Globus pallidus (tissue), 1 donor: ENCODE measurements at regions not wholly inside any gene's neighbourhood (a gene's known extent, or its start where the extent isn't known, plus 50 kb on each side); places are given as distances from the start of the nearest gene placed in this dataset.
"Not testable (repeated sequence)": the region's sequence is repeated elsewhere in the genome, so short reads cannot be mapped to it uniquely, and the experiment has no call there.

Experiments used
- DNase-seq: peaks from one replicate; pipeline ENCODE4 v3.0.0-alpha.2; 2015; ENCODE audit warnings: low spot score

DNA sequence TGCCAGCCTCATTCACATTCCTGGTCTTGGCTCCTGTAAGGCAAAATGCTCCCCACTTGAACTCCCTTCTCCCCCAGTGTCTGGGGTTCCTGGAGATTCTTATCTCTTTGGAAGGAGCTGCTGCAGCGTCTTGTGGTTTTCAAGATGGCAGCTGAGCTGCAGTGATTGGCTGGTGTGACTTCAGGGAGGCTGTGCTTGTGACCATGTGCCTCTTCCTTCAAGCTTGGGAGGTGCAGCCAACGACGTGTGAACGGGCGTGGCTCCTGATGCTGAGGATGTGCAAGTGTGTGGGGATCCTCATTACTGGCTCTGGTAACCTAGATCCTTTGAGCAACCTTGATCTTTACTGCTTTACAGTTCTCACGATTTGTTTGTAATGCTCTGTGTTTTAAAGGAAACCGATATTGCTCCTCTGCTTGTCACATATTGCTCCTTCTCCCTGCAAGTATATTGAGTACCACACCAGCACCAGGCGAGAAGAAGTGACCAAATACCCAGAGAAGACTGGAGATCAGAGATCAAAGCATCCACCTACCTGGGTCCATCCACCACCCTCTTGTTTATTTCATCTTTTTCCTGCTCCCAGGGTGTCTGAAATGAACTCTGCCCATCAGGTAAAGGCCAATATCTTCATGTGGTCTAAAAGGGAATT is 208.5 kb downstream of the FGF9 start:
- no peak for DNase-seq

GRCh38 chr13:21882766-21883165 is 211.9 kb downstream of the FGF9 start:
- DNase-seq = no peak

- no peak for DNase-seq
These were observed 212.8 kb downstream of the FGF9 start for GRCh38 chr13:21883713-21884112.

DNA sequence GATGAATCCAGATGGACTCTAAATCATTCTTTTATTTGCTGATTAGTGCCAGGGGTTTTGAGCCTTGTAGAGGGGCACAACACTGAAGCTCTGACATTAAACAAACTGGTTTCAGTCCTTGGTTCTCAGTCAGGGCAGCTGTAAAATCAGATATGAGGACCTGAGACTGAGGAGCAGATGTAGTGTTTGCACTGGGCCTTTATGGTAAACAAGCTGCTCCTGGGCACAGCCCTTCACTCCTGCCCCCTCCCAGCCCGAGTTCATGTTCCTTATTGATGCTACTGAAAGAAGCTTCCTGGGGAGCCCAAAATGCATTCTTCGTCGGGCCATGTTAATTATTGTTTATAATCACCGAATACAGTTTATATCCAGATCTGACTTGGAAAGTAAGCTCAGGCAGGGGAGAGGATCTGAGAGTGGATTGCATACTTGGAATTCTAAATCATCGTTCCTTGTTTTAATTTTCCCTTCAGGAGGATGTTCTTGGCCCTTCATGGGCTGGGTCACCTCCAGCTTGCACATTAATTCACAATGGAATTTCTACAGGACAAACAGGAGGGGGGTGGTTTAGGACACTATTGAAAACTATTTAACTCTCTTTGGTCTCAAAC is 213.5 kb downstream of the FGF9 start:
- DNase-seq = no peak

- no peak for DNase-seq
These were observed 214.2 kb downstream of the FGF9 start for GRCh38 chr13:21884965-21885567.

- DNase-seq = no peak
These were observed 214.9 kb downstream of the FGF9 start for GRCh38 chr13:21885714-21886224.

GRCh38 chr13:21889651-21890050 is 218.8 kb downstream of the FGF9 start:
- DNase-seq = no peak

DNA sequence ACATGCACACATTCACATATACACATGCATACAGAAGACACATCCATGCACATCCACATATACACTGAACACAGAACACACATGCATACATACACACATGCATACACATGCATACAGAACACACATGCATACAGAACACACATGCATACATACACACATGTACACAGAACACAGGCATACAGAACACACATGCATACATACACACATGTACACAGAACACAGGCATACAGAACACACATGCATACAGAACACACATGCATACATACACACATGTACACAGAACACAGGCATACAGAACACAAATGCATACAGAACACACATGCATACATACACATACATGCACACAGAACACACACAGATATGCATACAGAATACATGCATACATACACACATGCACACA is 219.3 kb downstream of the FGF9 start:
- not testable (repeated sequence) for DNase-seq

- no peak for DNase-seq
These were observed 223.2 kb downstream of the FGF9 start for GRCh38 chr13:21894091-21894490.

DNA sequence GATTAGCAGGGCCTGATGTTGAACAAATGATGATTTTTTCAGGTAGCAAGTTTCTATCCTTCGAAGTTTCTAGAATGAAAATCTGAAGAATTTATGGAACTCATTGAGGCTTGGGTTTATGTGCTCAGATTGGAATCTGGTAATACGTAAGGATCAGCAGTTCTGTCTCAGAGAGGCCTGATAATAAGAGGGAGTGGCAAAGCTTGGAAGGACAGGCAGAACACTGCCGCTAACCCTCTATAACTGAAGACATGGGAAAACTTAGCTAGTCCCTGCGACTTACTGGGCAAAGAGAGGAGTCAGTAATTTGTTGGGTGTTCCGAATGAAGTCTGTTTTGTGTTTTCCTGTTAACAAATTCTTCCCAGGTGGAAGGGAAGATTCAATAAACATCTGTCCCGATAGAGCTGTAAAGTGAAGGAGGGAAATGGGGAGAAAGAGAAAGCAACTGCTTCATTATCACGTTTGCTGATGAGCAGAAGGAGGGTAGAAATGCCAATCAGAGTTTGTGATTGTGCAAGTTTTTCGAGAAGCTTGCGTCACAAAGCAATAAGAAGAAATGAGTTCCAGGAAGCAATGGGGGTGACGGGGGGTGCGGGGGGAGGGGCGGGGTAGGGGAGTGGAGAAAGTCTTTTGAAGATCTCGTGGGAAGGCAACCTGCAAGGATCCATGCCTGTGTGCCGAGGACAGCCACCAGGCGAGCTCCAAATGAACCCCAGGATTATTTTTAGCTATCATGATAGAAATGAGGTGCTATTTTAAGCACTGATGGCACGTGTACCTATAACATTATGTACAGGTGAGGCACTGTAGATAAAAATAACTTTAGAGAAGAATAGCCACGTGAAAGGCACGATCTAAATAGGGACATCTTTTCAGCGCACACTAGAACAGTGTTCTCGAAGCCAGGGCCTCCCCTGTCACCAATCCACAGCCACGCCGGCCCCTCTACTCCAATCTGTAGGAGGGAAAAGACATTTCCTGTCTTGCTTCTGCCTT is 224.1 kb downstream of the FGF9 start:
- no peak for DNase-seq

GRCh38 chr13:21895779-21896178 is 224.9 kb downstream of the FGF9 start:
- DNase-seq = no peak

DNA sequence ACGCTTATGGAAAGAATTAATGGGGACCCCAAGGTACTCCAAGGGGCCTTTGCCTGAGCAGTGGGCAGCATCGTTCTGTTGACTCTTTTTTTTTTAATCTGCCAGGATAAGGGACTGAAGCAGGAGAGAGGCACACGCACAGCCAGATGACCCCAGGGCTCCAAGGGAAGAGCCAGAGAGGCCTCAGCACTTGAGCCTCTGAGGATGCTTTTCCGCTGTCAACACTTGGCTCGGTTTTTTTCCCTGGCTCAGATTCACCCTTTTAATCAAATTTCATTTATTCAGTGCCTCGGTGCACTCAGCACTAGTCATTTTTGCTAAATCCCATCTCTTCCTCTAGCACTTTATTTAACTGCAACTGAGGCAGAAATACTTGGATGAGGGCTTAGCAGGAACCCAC is 226.3 kb downstream of the FGF9 start:
- DNase-seq = no peak

DNA sequence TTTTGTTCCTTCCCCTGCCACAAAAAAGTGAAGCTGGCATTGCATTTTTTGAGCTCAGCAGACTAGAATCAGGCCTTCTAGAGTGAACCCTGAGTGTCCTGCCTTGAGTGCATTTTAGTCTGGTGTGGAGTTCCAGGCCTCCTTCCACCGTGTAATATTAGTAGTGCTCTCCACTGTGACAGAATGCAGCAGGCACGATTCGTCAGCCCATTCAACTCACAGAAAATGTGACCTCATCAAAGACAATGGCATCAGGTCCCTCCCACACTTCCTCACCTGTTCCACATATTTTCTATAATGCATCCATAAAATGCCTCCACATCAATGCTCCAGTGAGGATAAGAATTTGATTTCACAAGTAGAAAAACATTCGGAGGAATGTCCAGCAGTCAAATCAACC is 227.6 kb downstream of the FGF9 start:
- no peak for DNase-seq

DNA sequence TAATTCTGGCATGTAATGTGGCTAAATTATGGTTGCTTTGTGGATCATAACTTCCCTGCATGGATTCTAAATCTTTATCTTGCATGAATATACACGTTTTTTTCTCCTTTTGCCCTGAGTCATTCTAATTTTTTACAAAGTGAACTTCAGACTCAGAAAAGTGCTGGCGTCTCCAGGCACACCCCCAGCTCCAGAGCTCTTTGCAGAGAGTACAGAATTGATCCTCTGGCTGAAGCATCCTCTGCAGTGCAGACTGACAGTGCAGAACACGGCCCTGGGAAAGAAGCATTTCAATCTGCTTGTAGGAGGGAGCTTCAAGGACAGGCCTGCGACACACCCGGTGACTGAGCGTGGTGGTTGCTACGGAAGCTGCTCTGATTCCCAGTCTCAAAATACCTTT is 228.1 kb downstream of the FGF9 start:
- no peak for DNase-seq

GRCh38 chr13:21901336-21901735 is 230.5 kb downstream of the FGF9 start:
- DNase-seq = no peak

- no peak for DNase-seq
These were observed 231.2 kb downstream of the FGF9 start for GRCh38 chr13:21901811-21902708.

- DNase-seq = no peak
These were observed 231.8 kb downstream of the FGF9 start for GRCh38 chr13:21902709-21903098.

GRCh38 chr13:21905486-21905885 is 234.6 kb downstream of the FGF9 start:
- no peak for DNase-seq

GRCh38 chr13:21909331-21909730 is 238.5 kb downstream of the FGF9 start:
- no peak for DNase-seq

DNA sequence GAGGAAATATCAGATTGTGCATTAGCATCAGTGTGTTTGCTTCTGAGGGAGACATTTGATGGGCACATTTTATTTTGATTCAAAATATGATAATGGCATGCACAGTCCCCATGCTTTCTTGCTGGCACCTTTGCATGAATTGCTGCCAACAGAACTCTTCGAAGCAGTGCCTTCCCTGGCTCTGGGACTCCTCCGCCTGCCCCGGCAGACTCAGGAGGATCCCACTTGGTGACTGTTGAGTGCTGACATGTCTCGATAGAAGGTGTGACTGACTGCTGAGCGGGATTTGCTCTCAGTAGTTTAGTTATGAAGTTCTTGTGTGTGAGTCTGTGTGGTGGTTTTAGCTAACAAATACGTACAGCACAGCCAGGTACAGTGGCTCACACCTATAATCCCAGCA is 239.7 kb downstream of the FGF9 start:
- DNase-seq = no peak

DNA sequence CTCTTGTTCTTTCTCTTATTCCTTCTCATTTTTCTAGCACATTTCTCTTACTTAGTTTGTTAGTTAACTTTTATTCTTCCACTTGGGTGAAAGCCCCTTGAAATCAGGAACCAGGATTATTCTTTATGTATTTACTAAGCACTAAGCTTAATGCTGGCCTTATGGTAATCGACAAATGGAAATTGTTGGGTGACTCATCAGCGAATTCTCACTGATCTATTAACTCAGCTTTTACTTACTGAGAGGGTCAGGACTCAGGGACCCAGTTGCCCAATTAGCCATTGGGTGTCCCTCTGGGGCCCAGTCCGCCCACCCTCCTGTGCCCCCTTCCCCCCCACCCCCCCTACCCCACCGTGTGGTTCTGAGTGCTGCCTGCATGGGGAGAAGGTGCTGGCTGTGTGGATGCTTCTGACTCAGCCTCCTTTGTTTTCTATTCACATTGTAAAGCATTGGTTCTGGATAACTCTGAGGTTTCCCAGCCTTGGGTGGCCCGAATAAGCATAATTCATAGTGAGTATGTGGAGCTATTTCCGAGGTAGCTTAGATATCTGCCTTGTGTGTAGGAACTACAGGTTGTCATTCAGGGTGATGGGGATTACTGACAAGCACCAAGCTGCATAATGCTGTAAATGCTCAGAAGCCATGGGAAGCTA is 240.9 kb downstream of the FGF9 start:
- DNase-seq = no peak
